CD4-positive, alpha-beta T cell treated with Interleukin-17A for 4 hours (primary cell): ENCODE measurements at regions not wholly inside any gene's neighbourhood (a gene's known extent, or its start where the extent isn't known, plus 50 kb on each side); places are given as distances from the start of the nearest gene placed in this dataset.
"Not testable (repeated sequence)": the region's sequence is repeated elsewhere in the genome, so short reads cannot be mapped to it uniquely, and the experiment has no call there.

ENCODE experiments used
- DNase-seq: peaks from one replicate; pipeline ENCODE4 v3.0.0-alpha.2; 2020; ENCODE audit warnings: mixed read lengths

GRCh38 chr6:100322886-100323285, 141.8 kb downstream of the SIM1 start:
- no peak for DNase-seq

- DNase-seq, result no peak
These were observed 144.0 kb downstream of the SIM1 start for GRCh38 chr6:100320686-100321085.

GRCh38 chr6:100317031-100317430, 147.7 kb downstream of the SIM1 start:
- no peak for DNase-seq

GRCh38 chr6:100314186-100314585, 150.5 kb downstream of the SIM1 start:
- no peak for DNase-seq

- no peak for DNase-seq
These were observed 152.9 kb downstream of the SIM1 start for GRCh38 chr6:100311707-100312251.

- no peak for DNase-seq
These were observed 155.5 kb downstream of the SIM1 start for GRCh38 chr6:100309174-100309573.

- no peak for DNase-seq
These were observed 157.2 kb downstream of the SIM1 start for GRCh38 chr6:100307561-100307960.

GRCh38 chr6:100305209-100305869, 159.4 kb downstream of the SIM1 start:
- DNase-seq, result no peak

GRCh38 chr6:100304575-100304974, 160.1 kb downstream of the SIM1 start:
- no peak for DNase-seq

- DNase-seq, result no peak
These were observed 163.0 kb downstream of the SIM1 start for GRCh38 chr6:100301731-100302130.

- DNase-seq, result no peak
These were observed 164.4 kb downstream of the SIM1 start for GRCh38 chr6:100300221-100300736.

GRCh38 chr6:100296810-100297544, 167.7 kb downstream of the SIM1 start:
- DNase-seq, result no peak

- not testable (repeated sequence) for DNase-seq
These were observed 169.5 kb downstream of the SIM1 start for GRCh38 chr6:100295172-100295571.

GRCh38 chr6:100289285-100289684, 175.4 kb downstream of the SIM1 start:
- no peak for DNase-seq

GRCh38 chr6:100288311-100288710, 176.4 kb downstream of the SIM1 start:
- DNase-seq, result no peak

GRCh38 chr6:100283285-100283684, 181.4 kb downstream of the SIM1 start:
- DNase-seq, result no peak

- no peak for DNase-seq
These were observed 183.2 kb downstream of the SIM1 start for GRCh38 chr6:100281471-100281901.

- DNase-seq, result no peak
These were observed 188.2 kb downstream of the SIM1 start for GRCh38 chr6:100276311-100277057.

- DNase-seq, result no peak
These were observed 190.6 kb downstream of the SIM1 start for GRCh38 chr6:100274147-100274546.

- no peak for DNase-seq
These were observed 193.1 kb downstream of the SIM1 start for GRCh38 chr6:100271625-100272024.

GRCh38 chr6:100271202-100271601, 193.5 kb downstream of the SIM1 start:
- DNase-seq, result no peak

GRCh38 chr6:100269189-100269588, 195.5 kb downstream of the SIM1 start:
- no peak for DNase-seq

- DNase-seq, result no peak
These were observed 196.4 kb downstream of the SIM1 start for GRCh38 chr6:100268326-100268725.
